IMR-90 (cell line): ENCODE measurements at regions not wholly inside any gene's neighbourhood (a gene's known extent, or its start where the extent isn't known, plus 50 kb on each side); places are given as distances from the start of the nearest gene placed in this dataset.

Experiments
- ATAC-seq: fragments of 200-7000 bp; cut with Tn5 transposase; 2 replicates; pipeline ENCODE4 v1.9.1; 2020; ENCODE audit warnings: low read depth, mild to moderate bottlenecking, moderate library complexity
- BruUV-seq: library from RNA; stranded (reverse); fragments of 400-500 nt; replicated peaks from 2 replicates; lab custom pipeline; 2021; lab: Mats Ljungman, UMichigan
- CTCF ChIA-PET: fragments of 300-600 bp; formaldehyde crosslinking; extraction: SDS; loops from one replicate; lab custom pipeline; 2021; ENCODE audit warnings: antibody characterized with exemption; lab: Yijun Ruan, JAX
- POLR2A ChIA-PET: fragments of 300-600 bp; sonication (Branson Sonifier 250); formaldehyde crosslinking; loops from one replicate; lab custom pipeline; 2022; ENCODE audit warnings: antibody characterized with exemption; ENCODE audit not compliant: unreplicated experiment; lab: Charles Lee
- DNase-seq: peaks from one replicate; pipeline ENCODE4 v3.0.0; 2013
- H2AFZ ChIP-seq: replicated peaks from 2 replicates; pipeline ENCODE3; 2013; ENCODE audit warnings: low read length, mild to moderate bottlenecking; ENCODE audit not compliant: poor library complexity
- H2AK5ac ChIP-seq: 2 replicates; pipeline ENCODE4 v1.6.1; 2013; ENCODE audit warnings: low read depth, low read length, inconsistent platforms
- H2AK9ac ChIP-seq: replicated peaks from 2 replicates; pipeline ENCODE3; 2013; ENCODE audit warnings: mild to moderate bottlenecking, low read depth, low read length, moderate library complexity; ENCODE audit not compliant: poor library complexity
- H2BK120ac ChIP-seq: 2 replicates; pipeline ENCODE4 v1.6.1; 2013; ENCODE audit warnings: low read depth, low read length, inconsistent platforms
- H2BK15ac ChIP-seq: 3 replicates; pipeline ENCODE4 v1.6.1; 2013; ENCODE audit warnings: low read depth, low read length, inconsistent platforms
- H2BK20ac ChIP-seq: 2 replicates; pipeline ENCODE4 v1.6.1; 2013; ENCODE audit warnings: low read depth, mild to moderate bottlenecking, inconsistent platforms, low read length, moderate library complexity
- H2BK5ac ChIP-seq: 2 replicates; pipeline ENCODE4 v1.6.1; 2013; ENCODE audit warnings: mild to moderate bottlenecking, low read depth, low read length, inconsistent platforms; ENCODE audit not compliant: poor library complexity, severe bottlenecking
- H3K14ac ChIP-seq: replicated peaks from 2 replicates; pipeline ENCODE4 v1.6.1; 2013; ENCODE audit warnings: low read depth, low read length, inconsistent platforms
- H3K18ac ChIP-seq: 2 replicates; pipeline ENCODE4 v1.6.1; 2013; ENCODE audit warnings: low read depth, low read length, control low read depth
- H3K23ac ChIP-seq: 2 replicates; pipeline ENCODE4 v1.6.1; 2013; ENCODE audit warnings: low read depth, low read length, inconsistent platforms
- H3K27ac ChIP-seq: 2 replicates; pipeline ENCODE4 v1.5.1; 2013; ENCODE audit warnings: mild to moderate bottlenecking, control low read depth, low read length; ENCODE audit not compliant: insufficient read depth
- H3K27me3 ChIP-seq: 2 replicates; pipeline ENCODE4 v1.6.1; 2013; ENCODE audit warnings: low read length; ENCODE audit not compliant: control insufficient read depth, insufficient read depth
- H3K36me3 ChIP-seq: 2 replicates; pipeline ENCODE4 v1.6.1; 2013; ENCODE audit warnings: low read length, mixed read lengths; ENCODE audit not compliant: control insufficient read depth, insufficient read depth
- H3K4ac ChIP-seq: 2 replicates; pipeline ENCODE4 v1.6.1; 2013; ENCODE audit warnings: low read depth, low read length, inconsistent platforms
- H3K4me1 ChIP-seq: 2 replicates; pipeline ENCODE4 v1.6.1; 2013; ENCODE audit warnings: low read length, mixed read lengths; ENCODE audit not compliant: control insufficient read depth, insufficient read depth
- H3K4me2 ChIP-seq: 2 replicates; pipeline ENCODE4 v1.6.1; 2013; ENCODE audit warnings: low read depth, mild to moderate bottlenecking, control low read depth, low read length, moderate library complexity
- H3K4me3 ChIP-seq: 2 replicates; pipeline ENCODE4 v1.5.1; 2013; ENCODE audit warnings: low read depth, mild to moderate bottlenecking, control low read depth, low read length, moderate library complexity; ENCODE audit not compliant: insufficient read depth
- H3K56ac ChIP-seq: 2 replicates; pipeline ENCODE4 v1.6.1; 2013; ENCODE audit warnings: low read length, inconsistent platforms; ENCODE audit not compliant: insufficient read depth; ENCODE audit errors: extremely low read depth
- H3K79me1 ChIP-seq, 2 experiments: 2 replicates each; pipeline ENCODE4 v1.6.1; 2013; ENCODE audit warnings: low read length in 2 of 2, inconsistent platforms in 1 of 2, low read depth in 1 of 2
- H3K9ac ChIP-seq: 2 replicates; pipeline ENCODE4 v1.6.1; 2013; ENCODE audit warnings: low read depth, low read length, control low read depth
- H3K9me1 ChIP-seq: 2 replicates; pipeline ENCODE4 v1.6.1; 2013; ENCODE audit warnings: low read length, inconsistent platforms; ENCODE audit not compliant: insufficient read depth
- H3K9me3 ChIP-seq: 2 replicates; pipeline ENCODE4 v1.6.1; 2013; ENCODE audit warnings: low read length; ENCODE audit not compliant: control insufficient read depth, insufficient read depth
- H4K20me1 ChIP-seq: 2 replicates; pipeline ENCODE4 v1.6.1; 2013; ENCODE audit warnings: low read length, inconsistent platforms; ENCODE audit not compliant: insufficient read depth
- H4K5ac ChIP-seq: 2 replicates; pipeline ENCODE4 v1.6.1; 2013; ENCODE audit warnings: mild to moderate bottlenecking, low read depth, low read length, control low read depth
- H4K8ac ChIP-seq, 2 experiments: 2 replicates each; pipeline ENCODE4 v1.6.1; 2013; ENCODE audit warnings: low read depth in 2 of 2, low read length in 2 of 2, control low read depth in 1 of 2, inconsistent platforms in 1 of 2
- H4K91ac ChIP-seq: 2 replicates; pipeline ENCODE4 v1.6.1; 2013; ENCODE audit warnings: low read depth, low read length, inconsistent platforms; ENCODE audit not compliant: insufficient read depth
- BHLHE40 ChIP-seq: fragments of 150-350 bp; IDR thresholded peaks from 2 replicates; pipeline ENCODE4 v1.6.1; 2016; ENCODE audit warnings: mild to moderate bottlenecking, low read depth, low read length
- CEBPB ChIP-seq: IDR thresholded peaks from 2 replicates; pipeline ENCODE4 v1.6.1; 2012; ENCODE audit warnings: low read depth, low read length, improper control_type of control experiment
- MAFK ChIP-seq: IDR thresholded peaks from 2 replicates; pipeline ENCODE4 v1.6.1; 2012; ENCODE audit warnings: low read depth, low read length, improper control_type of control experiment
- MXI1 ChIP-seq: IDR thresholded peaks from 2 replicates; pipeline ENCODE4 v1.6.1; 2012; ENCODE audit warnings: low read depth, mild to moderate bottlenecking, low read length, moderate library complexity, borderline replicate concordance
- NFE2L2 ChIP-seq: fragments of 150-350 bp; IDR thresholded peaks from 2 replicates; pipeline ENCODE4 v1.6.1; 2016; ENCODE audit warnings: low read depth, mild to moderate bottlenecking, low read length
- POLR2A ChIP-seq: IDR thresholded peaks from 2 replicates; pipeline ENCODE4 v1.6.1; 2012; ENCODE audit warnings: mild to moderate bottlenecking, low read depth, low read length
- RAD21 ChIP-seq: IDR thresholded peaks from 2 replicates; pipeline ENCODE4 v1.6.1; 2012; ENCODE audit warnings: low read length, improper control_type of control experiment
- RCOR1 ChIP-seq: IDR thresholded peaks from 2 replicates; pipeline ENCODE4 v1.6.1; 2012; ENCODE audit warnings: mild to moderate bottlenecking, low read length, improper control_type of control experiment; ENCODE audit not compliant: insufficient replicate concordance
- SMC3 ChIP-seq: fragments of 150-350 bp; IDR thresholded peaks from 2 replicates; pipeline ENCODE4 v1.6.1; 2016; ENCODE audit warnings: low read depth, mild to moderate bottlenecking, antibody characterized with exemption, low read length, moderate library complexity
- WGBS, 2 experiments: methylation state at CpG; one replicate each; pipeline versions ENCODE4 v1.1.5 to v1.1.7; 2013; ENCODE audit warnings: missing lambda C conversion rate in 2 of 2; ENCODE audit not compliant: insufficient read length in 1 of 2; ENCODE audit errors: extremely low coverage in 2 of 2; 5-methylcytosine and 5-hydroxymethylcytosine counted together
- dilution Hi-C: fragments of 300-500 bp; cut with HindIII; formaldehyde crosslinking; loops from one replicate; pipeline ENCODE4 v1.14.3; 2018; ENCODE audit warnings: low sequenced_read_pairs; ENCODE audit not compliant: unreplicated experiment
- in situ Hi-C: fragments of 300-500 bp; cut with MboI; formaldehyde crosslinking; loops from 3 replicates; pipeline ENCODE4 v1.14.3; 2019; ENCODE audit warnings: low sequenced_read_pairs, inconsistent platforms, mixed read lengths
- intact Hi-C: fragments of 100-400 bp; cut with micrococcal nuclease; formaldehyde crosslinking; loops from 2 replicates; pipeline ENCODE4 v1.10.0; 2022
- TF ChIP-seq, protein P1 (sequence below): fragments of 150-350 bp; IDR thresholded peaks from 2 replicates; pipeline ENCODE4 v1.6.1; 2016; ENCODE audit warnings: low read depth, mild to moderate bottlenecking, low read length, moderate library complexity, borderline replicate concordance
- TF ChIP-seq, protein P2 (sequence below): conservative IDR thresholded peaks from 2 replicates; pipeline ENCODE4 v1.5.1; 2012; ENCODE audit warnings: mild to moderate bottlenecking, low read depth, low read length, improper control_type of control experiment

DNA sequence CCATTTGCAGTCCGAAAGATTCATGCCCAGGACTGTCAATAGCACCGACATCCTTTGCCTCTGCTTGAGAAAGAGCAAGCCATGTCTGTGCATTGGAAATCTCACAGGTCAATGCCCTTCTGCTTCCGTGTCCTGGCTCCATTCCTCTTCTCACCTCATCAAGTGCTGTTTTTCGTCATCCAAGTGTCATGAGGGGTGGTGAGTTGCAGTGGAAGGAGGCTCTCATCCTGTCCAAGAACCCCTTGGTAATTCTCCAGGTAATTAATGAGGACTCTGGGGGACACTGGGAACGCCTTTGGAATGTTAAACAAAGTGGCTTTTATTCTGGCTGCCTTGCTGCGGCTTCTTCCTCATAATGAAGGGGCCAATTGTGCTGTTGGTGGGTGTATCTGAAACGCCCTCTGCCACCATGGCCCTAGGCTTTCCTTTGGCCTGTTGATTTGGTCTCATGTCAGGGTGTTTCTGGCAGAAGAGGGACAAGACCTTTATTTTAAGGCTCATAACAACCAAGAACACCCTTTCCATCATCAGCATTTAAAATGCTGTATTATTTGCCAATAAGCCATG, 57.7 kb downstream of the PPP1R3C start:
- 71% methylated on average over 1 of the region's 7 CpGs; no CpG with 5 or more reads in 1 of the 2 experiments for WGBS, 2 experiments
- no peaks in the 10 kb centered on the region for H3K27me3 ChIP-seq
- H4K20me1 ChIP-seq, result no peaks in the 10 kb centered on the region
- H2AFZ ChIP-seq, result no peak overlapping the region
- peaks cover 2% of the 10 kb centered on the region for H3K9me3 ChIP-seq
- ChIA-PET POLR2A (no interaction called here), CTCF (no interaction called here)
- intact Hi-C loops (no loop called here), in situ Hi-C loops (no loop called here), dilution Hi-C loops (no loop called here)
- H3K18ac ChIP-seq, result no peak overlapping the region
- H2AK5ac ChIP-seq, result 0 out of 2 replicates have a peak overlapping the region, but pooled peaks have one; percentile 7
- no peak overlapping the region for H4K5ac ChIP-seq
- H3K4me2 ChIP-seq, result no peak overlapping the region
- H3K23ac ChIP-seq, result no peak overlapping the region
- BruUV-seq, result no TSS peak
- H3K36me3 ChIP-seq, result no peaks in the 10 kb centered on the region
- no peak for DNase-seq
- no peak overlapping the region for H2BK5ac ChIP-seq
- 0 out of 2 replicates have a peak, but pooled peaks cover 5% of the 10 kb centered on the region for H3K9me1 ChIP-seq
- H2BK20ac ChIP-seq, result no peak overlapping the region
- no peaks in the 10 kb centered on the region for H3K79me1 ChIP-seq
- no peak for ATAC-seq
- no peak overlapping the region for H3K14ac ChIP-seq
- H2BK120ac ChIP-seq, result no peak overlapping the region
- H4K8ac ChIP-seq, result 0 out of 4 replicates have a peak overlapping the region, but pooled peaks of 1 of the 2 experiments have one; percentile 45
- peak overlapping the region; percentile 7; the same call in 1 of the 2 replicates for H3K4ac ChIP-seq
- peaks cover 6% of the 10 kb centered on the region for H3K4me1 ChIP-seq
- H3K9ac ChIP-seq, result no peak overlapping the region
- no peak overlapping the region for H3K56ac ChIP-seq
- H4K91ac ChIP-seq, result peak overlapping the region; percentile 2; the same call in 1 of the 2 replicates
- no peak overlapping the region for H3K4me3 ChIP-seq
- H3K27ac ChIP-seq, result no peak overlapping the region
- TF ChIP-seq NFE2L2 (no peak), RCOR1 (no peak), POLR2A (no peak), RAD21 (no peak), MAFK (no peak), MXI1 (no peak), BHLHE40 (no peak), SMC3 (no peak), CEBPB (no peak)
- TF ChIP-seq, protein P1, sequence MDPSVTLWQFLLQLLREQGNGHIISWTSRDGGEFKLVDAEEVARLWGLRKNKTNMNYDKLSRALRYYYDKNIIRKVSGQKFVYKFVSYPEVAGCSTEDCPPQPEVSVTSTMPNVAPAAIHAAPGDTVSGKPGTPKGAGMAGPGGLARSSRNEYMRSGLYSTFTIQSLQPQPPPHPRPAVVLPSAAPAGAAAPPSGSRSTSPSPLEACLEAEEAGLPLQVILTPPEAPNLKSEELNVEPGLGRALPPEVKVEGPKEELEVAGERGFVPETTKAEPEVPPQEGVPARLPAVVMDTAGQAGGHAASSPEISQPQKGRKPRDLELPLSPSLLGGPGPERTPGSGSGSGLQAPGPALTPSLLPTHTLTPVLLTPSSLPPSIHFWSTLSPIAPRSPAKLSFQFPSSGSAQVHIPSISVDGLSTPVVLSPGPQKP, result no peak
- TF ChIP-seq, protein P2, sequence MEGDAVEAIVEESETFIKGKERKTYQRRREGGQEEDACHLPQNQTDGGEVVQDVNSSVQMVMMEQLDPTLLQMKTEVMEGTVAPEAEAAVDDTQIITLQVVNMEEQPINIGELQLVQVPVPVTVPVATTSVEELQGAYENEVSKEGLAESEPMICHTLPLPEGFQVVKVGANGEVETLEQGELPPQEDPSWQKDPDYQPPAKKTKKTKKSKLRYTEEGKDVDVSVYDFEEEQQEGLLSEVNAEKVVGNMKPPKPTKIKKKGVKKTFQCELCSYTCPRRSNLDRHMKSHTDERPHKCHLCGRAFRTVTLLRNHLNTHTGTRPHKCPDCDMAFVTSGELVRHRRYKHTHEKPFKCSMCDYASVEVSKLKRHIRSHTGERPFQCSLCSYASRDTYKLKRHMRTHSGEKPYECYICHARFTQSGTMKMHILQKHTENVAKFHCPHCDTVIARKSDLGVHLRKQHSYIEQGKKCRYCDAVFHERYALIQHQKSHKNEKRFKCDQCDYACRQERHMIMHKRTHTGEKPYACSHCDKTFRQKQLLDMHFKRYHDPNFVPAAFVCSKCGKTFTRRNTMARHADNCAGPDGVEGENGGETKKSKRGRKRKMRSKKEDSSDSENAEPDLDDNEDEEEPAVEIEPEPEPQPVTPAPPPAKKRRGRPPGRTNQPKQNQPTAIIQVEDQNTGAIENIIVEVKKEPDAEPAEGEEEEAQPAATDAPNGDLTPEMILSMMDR, result no peak
- no peak overlapping the region for H2AK9ac ChIP-seq
- H2BK15ac ChIP-seq, result peak overlapping the region; percentile 70; the same call in 2 of the 3 replicates
